ACC112 (cell line): ENCODE measurements at regions not wholly inside any gene's neighbourhood (a gene's known extent, or its start where the extent isn't known, plus 50 kb on each side); places are given as distances from the start of the nearest gene placed in this dataset.

Experiments
- H2AFZ ChIP-seq: fragments of 200-600 bp; sonication (generic); one replicate; pipeline ENCODE4 v1.6.0; 2017; ENCODE audit warnings: antibody characterized with exemption, low read length; ENCODE audit not compliant: unreplicated experiment
- H3K27ac ChIP-seq: fragments of 200-600 bp; sonication (generic); 2 replicates; pipeline ENCODE4 v1.5.1; 2014; ENCODE audit warnings: low read depth, mild to moderate bottlenecking, antibody characterized with exemption, low read length, moderate library complexity
- H3K27me3 ChIP-seq: fragments of 200-600 bp; sonication (generic); 2 replicates; pipeline ENCODE4 v1.6.1; 2014; ENCODE audit warnings: mild to moderate bottlenecking, antibody characterized with exemption, low read length, moderate library complexity, mixed read lengths; ENCODE audit not compliant: insufficient read depth
- H3K36me3 ChIP-seq: fragments of 200-600 bp; sonication (generic); 2 replicates; pipeline ENCODE4 v1.6.1; 2016; ENCODE audit warnings: mild to moderate bottlenecking, antibody characterized with exemption, low read length, moderate library complexity, mixed read lengths; ENCODE audit not compliant: insufficient read depth
- H3K4me1 ChIP-seq: fragments of 200-600 bp; sonication (generic); one replicate; pipeline ENCODE4 v1.6.1; 2016; ENCODE audit warnings: low read length, mixed read lengths; ENCODE audit not compliant: insufficient read depth, unreplicated experiment, control insufficient read depth
- H3K4me3 ChIP-seq: fragments of 200-600 bp; sonication (generic); 2 replicates; pipeline ENCODE4 v1.5.1; 2014; ENCODE audit warnings: mild to moderate bottlenecking, low read depth, low read length
- H3K79me2 ChIP-seq: fragments of 200-600 bp; sonication (generic); one replicate; pipeline ENCODE4 v1.6.0; 2016; ENCODE audit warnings: low read length; ENCODE audit not compliant: control insufficient read depth, unreplicated experiment, insufficient read depth

DNA sequence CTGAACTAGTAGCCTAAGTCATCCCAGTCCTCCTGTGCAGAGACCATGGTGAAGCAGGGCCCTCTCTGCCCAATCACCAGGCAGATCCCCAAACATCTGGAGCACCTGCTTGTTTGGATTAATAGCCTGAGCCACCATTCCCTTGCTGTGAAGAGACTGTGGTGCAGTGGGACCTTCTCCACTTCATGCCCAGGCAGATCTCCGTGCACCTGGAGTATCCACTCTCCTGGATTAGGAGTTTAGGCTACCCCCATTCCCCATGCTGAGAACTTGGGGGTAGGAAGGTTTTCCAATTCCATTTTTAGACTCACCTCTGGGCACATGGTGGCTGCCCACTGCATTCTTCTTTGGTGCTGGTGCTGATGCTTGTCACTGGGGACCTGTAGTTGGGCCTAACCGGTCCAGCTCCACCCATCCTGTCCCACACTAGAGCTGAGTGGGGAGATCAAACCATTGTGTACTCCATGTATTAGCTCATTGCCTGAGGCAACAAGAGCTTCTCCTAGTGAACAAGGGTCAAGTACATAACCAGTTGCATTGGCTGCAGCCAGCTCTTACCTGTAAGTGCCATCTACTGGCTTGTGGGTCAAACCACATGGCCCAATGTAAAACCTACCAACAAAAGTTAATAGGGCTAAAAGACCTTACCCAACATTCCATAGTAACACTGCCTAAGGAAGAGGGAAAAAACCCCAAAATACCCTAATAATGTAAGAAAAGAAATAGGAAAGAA, 382.5 kb upstream of the CBLB start:
- no peak overlapping the region for H3K27ac ChIP-seq
- H3K4me1 ChIP-seq = no peaks in the 10 kb centered on the region
- H3K79me2 ChIP-seq = no peaks in the 10 kb centered on the region
- no peaks in the 10 kb centered on the region for H3K27me3 ChIP-seq
- no peak overlapping the region for H3K4me3 ChIP-seq
- no peaks in the 10 kb centered on the region for H3K36me3 ChIP-seq
- H2AFZ ChIP-seq = no peak overlapping the region

DNA sequence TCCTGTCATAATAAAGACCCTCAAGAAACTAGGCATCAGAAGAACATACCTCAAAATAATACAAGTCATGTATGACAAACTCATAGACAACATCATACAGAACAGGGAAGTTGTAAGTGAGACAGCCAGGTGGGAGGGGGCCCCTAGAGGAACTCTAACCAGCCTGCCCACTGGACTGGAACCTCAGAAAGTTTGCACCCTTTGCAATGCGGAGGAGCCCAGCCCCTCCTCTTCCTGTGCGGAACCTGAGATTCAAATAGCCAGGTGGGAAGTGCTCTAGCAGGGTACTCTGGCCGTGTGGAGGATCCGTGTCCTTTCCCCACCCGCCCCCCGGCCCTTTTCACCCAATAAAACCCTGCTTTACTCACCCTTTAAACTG, 387.0 kb upstream of the CBLB start:
- no peak overlapping the region for H3K27ac ChIP-seq

DNA sequence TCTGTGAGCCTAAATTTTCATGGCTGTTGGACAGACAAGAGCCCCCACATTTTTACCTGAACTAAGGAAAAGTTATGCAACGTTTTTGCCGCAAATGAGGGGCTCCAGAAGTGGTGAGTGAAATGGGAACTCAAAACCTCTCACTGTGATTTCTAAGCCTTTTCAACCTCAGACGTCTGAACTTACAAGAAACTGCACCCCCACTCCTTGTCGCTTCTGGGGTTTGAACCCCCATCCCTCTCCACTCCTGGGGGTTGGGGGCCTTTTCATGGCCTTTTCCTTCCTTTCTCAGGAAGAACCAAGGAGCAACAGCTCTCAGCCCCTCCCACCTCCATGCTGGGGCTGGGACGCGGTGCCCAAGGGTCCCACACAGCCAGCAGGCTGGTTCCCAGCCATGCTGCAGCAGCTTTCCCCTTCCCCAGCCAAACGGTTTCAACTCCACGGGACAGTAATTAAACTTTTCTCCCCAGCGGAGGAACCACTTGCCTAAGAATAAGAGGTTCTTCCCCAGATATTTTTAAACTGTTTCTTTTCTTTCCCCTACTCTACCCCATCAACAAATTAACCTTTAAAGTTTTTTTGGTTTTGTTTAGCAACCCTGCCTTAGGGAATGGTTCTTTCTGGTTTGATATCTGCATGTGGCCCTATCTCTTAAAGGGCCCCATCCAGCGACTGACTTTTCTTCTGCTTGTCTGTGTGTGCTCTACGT, 387.6 kb upstream of the CBLB start:
- Histone ChIP-seq H3K27me3 (no peaks in the 10 kb centered on the region), H3K36me3 (no peaks in the 10 kb centered on the region), H3K27ac (no peak overlapping the region), H2AFZ (no peak overlapping the region), H3K4me1 (no peaks in the 10 kb centered on the region), H3K79me2 (no peaks in the 10 kb centered on the region), H3K4me3 (no peak overlapping the region)

More for the DNA sequence above, 387.0 kb upstream of the CBLB start:
- no peak overlapping the region for H2AFZ ChIP-seq
- H3K4me1 ChIP-seq = no peaks in the 10 kb centered on the region
- H3K79me2 ChIP-seq = no peaks in the 10 kb centered on the region
- no peaks in the 10 kb centered on the region for H3K27me3 ChIP-seq
- no peak overlapping the region for H3K4me3 ChIP-seq
- H3K36me3 ChIP-seq = no peaks in the 10 kb centered on the region

DNA sequence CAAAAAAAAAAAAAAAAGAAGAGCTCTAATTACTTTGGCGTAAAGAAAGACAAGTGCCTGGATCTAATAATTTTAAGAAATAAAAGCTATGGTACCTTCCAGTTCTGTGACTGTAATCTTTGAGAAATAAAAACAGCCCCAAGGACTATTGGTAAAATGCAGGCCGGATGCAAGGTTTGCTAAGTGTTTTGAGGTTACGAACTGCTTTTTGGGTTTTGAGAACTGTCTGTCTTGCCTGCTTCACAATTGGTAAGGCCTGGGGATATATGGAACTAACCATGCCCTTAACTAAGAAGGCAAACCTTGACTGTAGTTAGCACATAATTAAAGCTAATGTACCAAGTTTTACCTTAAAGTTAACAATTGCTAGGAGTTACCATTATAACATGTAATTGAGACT, 388.4 kb upstream of the CBLB start:
- no peaks in the 10 kb centered on the region for H3K79me2 ChIP-seq
- H3K4me1 ChIP-seq = no peaks in the 10 kb centered on the region
- no peaks in the 10 kb centered on the region for H3K27me3 ChIP-seq
- H2AFZ ChIP-seq = no peak overlapping the region
- H3K27ac ChIP-seq = no peak overlapping the region
- no peak overlapping the region for H3K4me3 ChIP-seq
- H3K36me3 ChIP-seq = no peaks in the 10 kb centered on the region

DNA sequence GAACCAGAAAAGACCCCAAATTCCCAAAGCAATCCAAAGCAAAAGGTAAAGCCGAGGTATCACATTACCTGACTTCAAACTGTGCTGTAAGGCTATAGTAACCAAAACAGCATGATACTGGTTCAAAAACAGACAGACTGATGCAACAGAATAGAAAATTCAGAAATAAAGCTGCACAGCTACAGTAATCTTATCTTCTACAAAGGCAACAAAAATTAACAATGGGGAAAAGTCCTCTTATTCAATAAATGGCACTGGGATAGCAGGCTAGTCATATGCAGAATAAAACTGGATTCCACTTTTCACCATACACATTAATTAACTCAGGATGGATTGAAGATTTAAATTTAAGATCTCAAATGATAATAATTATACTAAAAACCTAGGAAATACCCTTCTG, 392.6 kb upstream of the CBLB start:
- H3K79me2 ChIP-seq = no peaks in the 10 kb centered on the region
- no peaks in the 10 kb centered on the region for H3K27me3 ChIP-seq
- no peak overlapping the region for H3K4me3 ChIP-seq
- H3K4me1 ChIP-seq = no peaks in the 10 kb centered on the region
- H3K36me3 ChIP-seq = no peaks in the 10 kb centered on the region
- no peak overlapping the region for H2AFZ ChIP-seq
- H3K27ac ChIP-seq = no peak overlapping the region

DNA sequence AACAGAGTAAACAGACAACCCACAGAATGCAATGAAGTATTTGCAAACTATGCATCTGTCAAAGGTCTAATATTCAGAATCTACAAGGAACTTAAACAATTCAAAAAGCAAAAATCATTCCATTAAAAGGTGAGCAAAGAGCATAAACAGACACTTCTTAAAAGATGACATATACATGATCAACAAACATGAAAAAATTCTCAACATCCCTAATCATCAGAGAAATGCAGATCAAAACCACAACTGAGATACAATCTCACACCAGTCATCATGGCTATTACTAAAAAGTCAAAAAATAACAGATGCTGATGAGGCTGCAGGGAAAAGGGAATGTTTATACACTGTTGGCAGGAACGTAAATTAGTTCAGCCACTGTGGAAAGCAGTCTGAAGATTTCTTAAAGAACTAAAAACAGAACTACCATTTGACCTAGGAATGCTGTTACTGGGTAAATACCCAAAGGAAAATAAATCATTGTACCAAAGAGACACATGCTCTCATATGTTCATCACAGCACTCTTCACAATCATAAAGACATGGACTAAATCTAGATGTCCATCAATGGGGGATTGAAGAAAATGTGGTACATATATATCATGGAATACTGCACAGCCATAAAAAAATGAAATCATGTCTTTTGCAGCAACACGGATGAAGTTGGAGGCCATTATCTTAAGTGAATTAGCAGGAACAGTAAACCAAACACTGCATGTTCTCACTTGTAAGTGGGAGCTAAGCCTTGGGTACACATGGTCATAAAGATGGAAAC, 393.3 kb upstream of the CBLB start:
- no peaks in the 10 kb centered on the region for H3K36me3 ChIP-seq
- no peak overlapping the region for H3K27ac ChIP-seq

DNA sequence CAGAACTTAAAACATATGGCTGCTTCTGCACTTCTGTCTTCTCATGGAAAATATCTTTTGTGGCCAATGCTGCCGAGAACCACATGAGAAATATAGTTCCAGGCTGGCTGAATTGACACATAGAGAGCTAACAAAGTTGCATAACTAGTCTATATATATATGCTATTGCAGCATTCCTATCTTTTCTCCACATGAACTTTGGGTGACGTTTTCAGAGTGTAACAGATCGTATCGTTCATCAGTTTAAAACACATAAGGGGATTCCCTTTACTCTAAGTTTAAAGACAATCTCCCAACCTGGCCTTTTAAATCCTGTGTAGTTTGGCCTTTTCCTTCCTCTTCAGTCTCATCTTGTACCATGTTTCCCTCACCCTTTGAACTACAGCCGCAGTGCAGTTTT, 394.2 kb upstream of the CBLB start:
- no peaks in the 10 kb centered on the region for H3K36me3 ChIP-seq
- no peaks in the 10 kb centered on the region for H3K4me1 ChIP-seq
- H3K4me3 ChIP-seq = no peak overlapping the region
- H3K27ac ChIP-seq = no peak overlapping the region
- no peaks in the 10 kb centered on the region for H3K27me3 ChIP-seq
- H2AFZ ChIP-seq = no peak overlapping the region
- H3K79me2 ChIP-seq = no peaks in the 10 kb centered on the region

More for the DNA sequence above, 393.3 kb upstream of the CBLB start:
- Histone ChIP-seq H3K79me2 (no peaks in the 10 kb centered on the region), H3K4me3 (no peak overlapping the region), H3K27me3 (no peaks in the 10 kb centered on the region), H2AFZ (no peak overlapping the region), H3K4me1 (no peaks in the 10 kb centered on the region)

DNA sequence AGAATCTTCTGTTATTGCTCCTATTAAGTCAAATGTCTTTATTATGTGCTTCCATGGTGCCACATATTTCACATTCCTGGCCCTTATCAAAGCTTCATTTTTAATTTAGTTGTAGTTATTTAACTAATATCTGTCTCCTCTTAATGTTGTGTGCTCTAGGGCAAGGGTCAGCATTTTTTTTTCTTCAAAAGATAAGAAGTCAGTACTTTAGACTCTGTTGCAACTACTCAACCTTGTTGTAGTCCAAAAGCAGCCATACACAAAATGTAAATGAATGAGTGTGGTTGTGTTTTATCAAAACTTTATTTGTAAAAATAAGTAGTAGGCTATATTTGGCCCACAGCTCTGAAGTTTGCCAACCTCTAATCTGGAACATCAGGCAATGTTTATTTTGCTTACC, 394.7 kb upstream of the CBLB start:
- H3K4me3 ChIP-seq = no peak overlapping the region
- no peaks in the 10 kb centered on the region for H3K79me2 ChIP-seq
- H3K27ac ChIP-seq = no peak overlapping the region
- no peaks in the 10 kb centered on the region for H3K4me1 ChIP-seq
- no peaks in the 10 kb centered on the region for H3K27me3 ChIP-seq
- no peak overlapping the region for H2AFZ ChIP-seq
- H3K36me3 ChIP-seq = no peaks in the 10 kb centered on the region

DNA sequence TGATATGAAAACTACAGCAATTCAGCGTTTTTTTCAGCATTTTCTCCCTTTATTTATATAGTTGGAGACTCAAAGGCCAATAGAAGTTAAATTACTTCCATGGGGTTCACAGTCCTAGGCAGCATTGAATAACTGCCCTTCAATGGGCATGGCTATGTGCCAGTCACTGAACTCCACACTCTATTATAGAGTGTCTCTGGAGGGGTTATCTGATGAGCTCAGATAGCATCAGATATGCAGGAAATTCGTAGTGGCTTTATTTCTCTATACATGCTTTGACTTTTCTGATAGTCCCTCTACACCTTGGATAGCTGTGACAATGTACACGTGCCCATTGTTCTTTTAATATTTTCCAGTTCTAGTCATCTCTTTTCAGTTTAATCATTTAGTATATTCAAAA, 396.9 kb upstream of the CBLB start:
- no peaks in the 10 kb centered on the region for H3K79me2 ChIP-seq
- H3K27me3 ChIP-seq = no peaks in the 10 kb centered on the region

DNA sequence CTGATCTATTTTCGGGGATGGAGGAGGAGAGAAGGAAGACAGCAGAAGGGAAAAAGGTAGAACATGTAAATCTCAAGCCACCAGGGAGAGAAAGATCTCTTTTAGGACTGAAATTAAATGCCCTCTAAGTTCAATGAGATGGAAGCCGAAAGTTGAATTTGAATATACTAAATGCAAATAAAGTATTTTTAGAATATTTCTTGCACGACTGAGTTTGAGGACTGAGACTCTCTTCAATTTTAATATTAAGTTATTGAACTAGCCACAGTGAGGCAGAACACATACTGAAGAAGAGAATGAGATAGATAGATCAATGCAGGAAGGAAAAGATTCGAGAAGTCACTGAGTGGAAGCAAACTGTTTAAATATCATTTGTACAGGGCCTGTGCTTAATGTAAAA, 399.9 kb upstream of the CBLB start:
- Histone ChIP-seq H3K27me3 (no peaks in the 10 kb centered on the region), H3K4me3 (no peak overlapping the region), H3K4me1 (no peaks in the 10 kb centered on the region), H3K36me3 (no peaks in the 10 kb centered on the region), H3K79me2 (no peaks in the 10 kb centered on the region), H3K27ac (no peak overlapping the region), H2AFZ (no peak overlapping the region)

More for the DNA sequence above, 396.9 kb upstream of the CBLB start:
- no peaks in the 10 kb centered on the region for H3K36me3 ChIP-seq
- H3K4me1 ChIP-seq = no peaks in the 10 kb centered on the region
- H3K4me3 ChIP-seq = no peak overlapping the region
- no peak overlapping the region for H2AFZ ChIP-seq
- no peak overlapping the region for H3K27ac ChIP-seq
